Fibroblast of skin of back (primary cell): ENCODE measurements at regions not wholly inside any gene's neighbourhood (a gene's known extent, or its start where the extent isn't known, plus 50 kb on each side); places are given as distances from the start of the nearest gene placed in this dataset.
A peak's percentile ranks its signal among the peaks of the same experiment; 100 is the strongest.

Experiments
- DNase-seq: peaks from one replicate; pipeline ENCODE4 v3.0.0-alpha.2; 2013

DNA sequence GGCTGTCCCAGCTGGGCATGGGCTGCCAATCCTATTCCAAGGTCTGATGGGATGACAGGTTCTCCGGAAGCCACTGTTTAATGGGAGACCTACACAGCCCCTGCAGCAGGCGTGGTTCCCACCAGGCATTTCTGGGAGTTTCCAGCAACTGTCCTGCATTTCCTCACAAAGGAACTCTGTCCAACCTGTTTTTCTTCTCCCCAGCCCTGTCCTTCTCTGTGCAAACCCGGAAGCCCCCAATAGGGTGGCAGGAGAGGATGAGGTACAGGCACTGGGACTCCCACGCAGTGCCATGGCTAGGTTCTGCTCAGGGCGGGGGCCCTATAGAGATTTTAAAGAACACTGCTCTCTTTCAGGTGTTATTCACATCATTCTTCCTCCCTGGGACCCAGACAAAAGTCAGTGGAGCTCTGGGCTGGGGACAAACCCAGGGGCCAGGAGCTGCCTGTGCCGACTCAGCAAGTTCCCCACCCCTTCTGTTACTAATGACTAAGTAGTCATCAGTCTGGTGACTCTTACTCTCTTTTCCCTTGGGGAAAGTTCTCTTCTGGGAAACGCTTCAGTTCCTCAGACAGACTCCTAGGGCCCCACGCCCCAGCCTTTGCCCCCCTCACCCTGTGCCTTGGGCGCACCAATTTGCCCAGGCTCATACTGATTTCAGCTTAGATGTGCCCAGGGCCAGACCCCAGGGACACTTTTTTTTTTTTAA lies 97.7 kb downstream of the CD47 start:
- DNase-seq, result peak; percentile 80

DNA sequence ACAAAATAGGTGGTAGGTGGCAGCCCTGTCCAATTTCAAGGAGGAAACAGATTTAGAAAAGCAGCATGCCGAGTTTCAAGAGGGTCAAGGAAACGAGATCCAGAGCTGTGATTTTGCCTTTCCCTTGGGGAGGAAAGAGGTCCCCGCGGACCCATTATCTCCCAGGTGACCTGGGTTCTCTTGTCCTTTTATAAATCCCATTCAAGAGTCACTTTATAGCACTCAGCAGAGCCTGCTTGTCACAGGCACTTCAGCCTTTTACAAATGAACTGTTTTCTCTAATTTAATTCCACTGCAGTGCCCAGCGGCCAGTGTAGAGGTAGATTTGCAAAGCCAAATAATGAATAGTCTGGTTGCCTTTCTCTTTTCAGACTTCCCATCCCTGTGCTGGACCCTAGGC lies 99.9 kb downstream of the CD47 start:
- no peak for DNase-seq

DNA sequence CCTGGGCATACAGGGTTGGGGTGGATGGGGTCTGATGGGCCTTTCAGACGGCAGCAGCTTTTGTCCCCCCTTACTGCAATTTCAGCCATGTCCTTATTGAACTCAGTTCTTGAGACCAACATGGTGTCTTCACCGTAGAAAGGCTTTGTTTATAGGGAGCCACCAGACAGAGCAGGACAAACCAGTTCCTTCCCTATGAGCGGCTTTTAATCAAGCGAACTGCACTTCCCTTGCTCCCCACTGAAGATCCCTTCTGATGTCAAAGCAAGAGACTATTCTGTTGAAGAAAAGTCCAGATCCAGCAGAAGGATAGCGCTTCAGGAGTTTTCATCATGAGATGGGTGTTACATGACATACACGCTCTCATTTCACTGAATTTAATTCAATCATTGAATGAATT lies 100.4 kb downstream of the CD47 start:
- DNase-seq, result no peak

DNA sequence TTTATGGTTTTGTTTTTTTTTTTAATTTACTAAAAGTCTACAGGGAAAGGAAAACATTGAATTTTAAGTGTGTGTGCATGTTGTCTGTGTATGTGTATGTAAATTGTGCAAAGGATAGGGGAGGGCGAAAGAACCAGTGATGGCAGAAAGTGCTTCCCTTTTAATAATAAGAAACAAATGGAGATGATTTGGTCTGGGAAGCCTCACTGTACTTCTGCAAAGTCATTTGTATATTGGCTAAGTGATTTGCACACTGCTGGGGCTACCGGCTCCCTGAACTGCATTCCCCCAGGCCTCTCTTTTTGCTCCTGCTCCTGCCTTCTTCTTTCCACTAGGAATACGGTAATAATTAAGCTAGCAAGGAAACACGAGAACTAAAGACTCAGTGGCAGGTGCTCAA lies 101.2 kb downstream of the CD47 start:
- DNase-seq, result no peak

DNA sequence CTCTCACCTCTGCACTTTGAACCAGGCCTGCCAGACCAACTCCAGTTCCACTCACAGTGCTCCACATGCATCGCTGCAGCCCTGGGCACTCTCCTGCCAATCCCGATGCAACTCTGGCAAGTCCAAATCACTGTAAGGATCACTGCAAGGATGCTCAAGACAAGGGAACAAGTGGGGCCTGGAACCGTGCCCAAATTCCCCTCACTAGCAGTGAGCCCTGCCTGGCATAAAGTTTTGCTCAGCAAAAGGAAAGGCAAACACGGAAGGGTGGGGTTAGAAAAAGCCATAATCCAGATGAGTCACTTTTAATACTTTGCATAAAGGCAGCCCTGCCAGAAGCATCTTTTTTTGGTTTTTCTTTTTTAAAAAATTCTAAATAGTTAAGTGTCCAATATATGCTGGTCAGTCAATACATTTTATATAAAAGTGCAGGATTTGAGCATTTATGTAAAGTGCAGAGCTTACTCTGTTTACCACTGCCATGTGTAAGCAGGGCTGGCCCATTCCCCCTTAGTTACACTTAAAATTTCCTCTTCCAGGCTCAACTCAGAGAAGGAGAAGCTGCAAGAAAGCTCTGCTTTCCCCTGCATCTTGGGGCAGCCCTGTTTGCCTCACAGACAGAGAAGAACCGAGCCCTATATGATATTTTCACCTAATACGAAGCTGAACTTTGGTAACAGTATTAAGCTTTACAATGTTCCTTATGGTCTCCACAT lies 102.2 kb downstream of the CD47 start:
- peak; percentile 82 for DNase-seq

DNA sequence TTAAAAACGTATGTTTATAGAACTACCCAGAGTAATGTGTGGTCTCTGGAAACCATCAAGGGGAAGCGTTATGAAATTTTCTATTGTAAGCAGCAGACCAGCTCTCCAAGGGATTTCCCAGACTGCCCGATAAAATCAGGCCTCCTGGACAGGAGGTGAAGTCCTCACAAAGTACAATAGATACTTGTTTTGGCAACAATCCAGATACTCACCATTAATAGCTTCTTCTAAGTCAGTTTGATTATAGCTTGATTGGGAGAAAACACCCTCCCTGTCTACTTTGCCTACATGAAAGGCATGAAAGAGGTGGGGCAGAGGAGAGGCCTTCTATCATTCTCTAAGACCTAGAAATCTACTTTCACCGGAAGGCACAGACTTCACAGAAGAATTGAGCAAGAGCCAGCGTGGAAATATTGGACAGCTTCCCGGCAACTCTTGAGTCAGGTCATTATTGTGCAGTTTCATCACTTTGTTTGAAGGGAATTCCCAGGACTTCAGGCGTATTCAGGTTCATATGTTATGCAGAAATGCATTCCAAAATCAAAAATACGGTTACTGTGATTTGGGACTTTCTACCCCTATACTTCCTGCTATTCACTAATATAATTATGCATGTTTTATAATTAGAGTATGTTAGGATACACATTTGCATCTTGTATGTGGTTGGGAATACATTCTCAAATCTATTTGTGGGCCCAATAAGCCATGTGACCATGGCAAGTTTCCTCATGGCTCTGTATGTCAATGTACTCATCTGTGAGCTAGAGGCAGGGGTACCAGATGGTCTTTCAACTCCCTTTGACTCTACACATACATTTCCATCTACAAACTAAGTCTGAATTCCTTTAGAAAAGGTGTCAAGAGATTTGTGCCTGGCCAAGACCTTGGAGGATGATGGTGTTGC lies 103.5 kb downstream of the CD47 start:
- DNase-seq, result peak; percentile 83

DNA sequence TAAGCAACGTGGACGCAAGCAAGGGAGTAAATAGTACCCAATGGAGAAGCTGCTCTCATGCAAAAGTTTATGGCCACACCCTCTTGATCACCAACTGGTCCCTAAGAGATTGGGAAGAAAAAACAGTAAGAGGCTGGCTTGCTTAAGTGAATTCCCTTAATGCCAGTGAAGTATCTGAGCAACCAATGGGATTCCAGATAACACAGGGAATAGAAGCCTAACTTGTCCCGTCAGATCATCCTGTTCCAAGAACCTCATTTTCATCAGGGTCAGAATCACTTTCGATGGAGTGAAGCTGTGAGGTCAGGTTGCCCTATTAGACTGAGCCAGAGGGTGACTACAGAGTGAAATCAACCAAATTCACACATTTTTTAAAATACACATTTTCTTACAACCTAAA lies 104.3 kb downstream of the CD47 start:
- DNase-seq, result no peak

DNA sequence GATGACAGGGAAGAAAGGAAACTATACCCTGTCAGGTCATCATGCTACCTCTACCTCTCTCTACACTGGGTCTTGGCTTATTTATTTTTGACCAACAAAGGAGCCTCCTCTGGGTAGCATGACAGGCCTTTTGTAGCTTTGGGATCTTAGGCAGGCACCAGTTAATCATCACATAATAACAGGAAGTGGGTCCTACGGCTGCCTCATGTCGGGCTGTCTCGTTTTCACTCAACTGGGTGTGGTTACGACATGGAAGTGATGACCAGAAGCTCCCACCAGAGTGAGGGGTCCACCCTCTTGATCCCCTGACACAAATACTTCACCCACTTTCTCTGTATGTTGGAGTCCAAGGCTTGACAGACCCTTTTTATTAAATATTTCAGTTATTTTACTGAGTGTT lies 105.3 kb downstream of the CD47 start:
- no peak for DNase-seq

DNA sequence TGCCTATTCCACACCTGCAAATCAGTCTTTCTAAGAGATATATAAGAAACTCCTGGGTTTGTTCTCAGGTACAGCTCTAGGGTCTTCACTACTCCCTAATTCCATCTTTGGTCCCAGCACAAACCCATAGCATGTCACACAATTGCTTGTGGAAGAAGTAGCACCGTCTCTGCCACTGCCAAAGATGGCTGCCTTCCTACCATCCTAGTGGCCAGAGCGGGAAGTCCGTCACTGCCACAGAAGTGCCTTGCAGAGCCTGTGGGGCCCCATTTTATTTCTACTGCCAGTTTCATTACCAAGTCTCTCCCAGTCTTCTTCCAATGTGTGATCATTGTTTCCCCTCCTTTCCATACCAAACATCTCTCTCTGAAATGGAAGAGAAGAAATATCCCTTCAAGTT lies 107.6 kb downstream of the CD47 start:
- DNase-seq, result no peak

DNA sequence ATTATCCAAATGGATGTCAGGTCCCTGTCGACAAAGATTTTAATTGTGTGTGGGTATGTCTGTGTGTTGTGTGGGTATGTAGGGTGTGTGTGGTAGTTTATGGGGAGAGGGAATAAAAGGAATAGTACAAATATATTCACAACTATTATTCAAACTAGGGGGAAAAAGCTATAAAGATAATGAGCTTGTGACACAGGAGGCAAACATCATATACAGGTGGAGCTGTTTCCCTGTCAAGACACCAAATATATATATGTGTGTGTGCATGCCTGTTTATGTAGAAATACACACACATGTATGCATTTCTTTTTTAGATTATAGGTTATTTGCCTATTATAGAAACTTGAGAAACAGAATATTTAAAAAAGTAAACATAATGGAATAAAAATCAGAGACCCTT lies 108.7 kb downstream of the CD47 start:
- no peak for DNase-seq

DNA sequence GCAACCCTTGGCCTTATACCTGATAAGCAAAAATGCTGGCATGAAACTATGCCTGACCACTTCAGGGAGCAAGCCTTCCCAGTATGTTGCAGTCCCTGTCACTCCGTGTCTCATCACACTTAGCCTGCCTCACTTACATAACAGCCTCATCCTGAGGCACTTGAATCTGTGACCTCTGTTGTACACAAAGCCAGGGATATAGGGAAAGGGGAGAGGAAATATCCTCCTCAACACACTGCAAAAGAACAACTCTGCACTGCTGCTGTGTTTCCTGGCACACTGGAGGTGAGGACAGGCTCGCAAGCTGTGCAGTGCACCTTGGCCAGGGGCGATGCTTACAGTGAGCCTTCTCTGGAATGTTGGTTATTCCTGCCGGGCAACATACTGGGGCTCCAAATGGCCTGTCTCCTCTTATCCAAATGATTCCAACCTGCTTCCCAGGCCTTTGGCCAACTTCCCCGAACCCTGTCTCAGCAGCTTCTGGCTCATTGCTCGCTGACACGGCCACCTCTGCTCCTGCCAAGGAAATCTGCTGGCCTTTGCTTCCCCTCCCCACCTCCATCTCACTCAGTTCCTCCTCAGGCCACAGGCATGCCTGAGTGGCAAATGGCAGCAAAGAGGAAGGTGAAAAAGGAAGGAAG lies 109.2 kb downstream of the CD47 start:
- no peak for DNase-seq

DNA sequence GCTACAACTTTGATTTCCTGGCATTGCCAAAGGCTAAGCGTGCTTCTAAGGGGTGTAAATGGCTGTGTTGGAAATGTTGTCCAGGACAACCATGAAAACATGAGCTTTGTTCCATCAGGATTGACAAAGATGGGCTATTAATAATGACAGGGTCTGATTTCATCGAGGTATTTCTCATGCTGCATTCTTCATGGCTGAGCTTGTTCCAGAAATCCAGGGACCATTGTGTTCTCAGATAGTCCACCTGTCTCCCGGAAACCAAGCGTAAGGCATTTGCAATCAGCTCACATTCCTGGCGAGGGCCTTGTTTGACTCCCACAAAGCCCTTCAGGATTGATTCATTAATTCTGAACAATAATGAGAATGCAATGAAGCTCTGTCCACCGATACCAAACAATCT lies 111.3 kb downstream of the CD47 start:
- no peak for DNase-seq

DNA sequence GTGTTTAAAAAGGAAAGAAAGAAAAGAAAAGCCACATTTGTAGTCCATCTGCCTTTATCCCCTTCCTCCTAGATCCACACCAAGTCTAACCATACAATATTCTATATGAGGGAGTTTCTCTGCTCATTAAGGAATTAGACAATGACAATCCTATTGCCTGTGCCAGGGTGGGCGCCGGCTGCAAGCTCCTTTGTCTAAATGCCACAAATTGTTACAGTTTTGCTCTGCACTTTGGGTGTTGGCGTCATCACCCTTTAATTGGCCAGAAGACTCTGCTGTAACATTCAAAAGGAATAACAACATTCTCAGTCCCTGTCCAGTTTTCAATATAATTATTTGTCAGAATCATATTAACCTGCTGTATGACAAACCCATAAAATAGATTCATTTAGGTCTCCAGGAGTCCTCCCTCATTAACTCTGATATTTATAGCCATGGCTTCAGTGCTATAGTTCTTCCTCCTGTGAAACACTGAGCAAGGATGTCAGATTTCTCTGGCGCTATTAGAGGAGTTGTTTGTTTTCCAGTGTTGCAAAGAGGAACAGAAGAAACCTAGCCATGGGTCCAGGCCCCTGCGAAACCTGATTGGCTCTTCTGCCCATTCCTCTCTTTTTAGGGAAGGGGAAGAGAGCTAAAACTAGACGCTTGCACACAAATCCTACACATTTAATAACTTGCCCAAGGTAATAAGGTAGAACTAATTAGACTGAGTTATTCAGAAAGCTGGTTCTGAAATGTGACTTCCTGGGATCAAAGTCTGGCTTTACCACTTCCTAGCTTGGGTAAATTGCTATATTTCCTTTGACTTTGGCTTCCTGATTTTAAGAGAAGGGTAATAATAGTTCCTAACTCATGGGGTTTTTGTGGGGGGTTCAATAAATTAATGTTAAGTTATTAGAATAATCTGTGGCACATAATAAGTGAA lies 112.4 kb downstream of the CD47 start:
- DNase-seq, result no peak

DNA sequence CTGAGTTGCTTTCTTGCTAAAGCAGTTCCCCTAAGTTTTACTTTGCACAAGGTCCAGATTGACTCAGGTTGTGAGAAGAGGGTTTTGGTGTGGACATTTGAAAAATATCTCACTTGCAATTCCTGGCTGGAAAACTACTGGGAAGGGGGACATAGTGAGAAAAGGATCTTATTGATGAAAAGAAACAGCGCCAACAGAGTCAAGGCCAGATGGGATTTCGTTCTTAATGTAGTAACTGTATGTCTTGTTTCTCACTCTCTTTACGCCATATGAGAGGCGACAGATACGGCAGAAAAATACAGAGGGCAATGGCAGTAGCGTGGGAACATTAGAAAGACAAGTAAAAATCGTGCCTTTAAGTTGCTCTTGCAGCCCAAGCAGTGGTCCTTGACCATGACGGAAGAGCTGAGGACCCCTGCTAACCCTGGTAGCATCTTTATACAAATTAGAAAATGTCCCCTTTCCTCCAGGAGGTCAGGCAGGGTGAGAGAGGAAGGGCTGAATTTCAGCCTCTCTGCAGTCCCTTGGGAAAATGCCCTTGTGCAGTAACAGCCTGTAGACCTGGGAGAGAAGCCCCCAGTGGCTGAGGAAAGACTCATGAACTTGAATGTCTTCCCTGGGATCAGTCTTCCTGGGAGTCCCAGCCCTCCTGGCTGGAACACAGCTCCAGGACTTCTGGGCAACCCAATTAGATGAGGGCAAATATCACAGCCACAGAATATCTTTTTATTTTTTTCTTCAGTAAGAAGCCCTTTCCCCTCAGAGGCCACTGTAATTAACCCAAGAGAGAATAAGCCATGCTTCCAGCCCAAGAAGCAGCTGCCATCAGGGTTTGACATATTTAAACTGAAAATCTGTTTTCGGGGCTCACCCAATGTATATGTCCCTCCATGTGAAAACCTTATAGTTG lies 113.4 kb downstream of the CD47 start:
- no peak for DNase-seq

DNA sequence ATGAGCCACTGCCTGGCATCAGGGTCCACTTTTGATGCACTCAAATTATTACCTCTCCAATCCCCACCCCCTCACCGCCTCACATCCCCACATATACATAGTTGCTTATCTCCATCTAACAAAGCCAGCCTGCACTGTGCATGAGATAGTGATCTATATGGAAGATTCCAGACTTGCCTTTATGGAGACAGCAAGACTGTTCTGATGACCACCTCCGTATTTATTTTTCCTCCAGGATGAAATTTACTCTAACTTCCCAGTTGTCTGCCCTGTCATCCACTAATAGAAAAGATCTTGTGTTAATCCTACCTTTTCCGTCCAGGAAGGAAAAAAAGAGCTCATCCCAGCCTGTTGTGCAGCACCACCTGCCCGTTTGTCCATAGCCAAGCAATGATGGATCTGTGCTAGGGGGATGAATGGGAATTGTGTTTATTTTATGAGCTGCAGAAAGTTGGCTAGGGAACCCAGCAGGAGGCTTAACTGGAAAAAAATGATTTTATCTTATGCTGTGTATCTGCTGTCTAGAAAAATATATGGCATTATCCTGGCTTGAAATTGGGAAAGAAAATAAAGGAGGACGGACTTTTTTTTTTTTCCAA lies 114.5 kb downstream of the CD47 start:
- no peak for DNase-seq

DNA sequence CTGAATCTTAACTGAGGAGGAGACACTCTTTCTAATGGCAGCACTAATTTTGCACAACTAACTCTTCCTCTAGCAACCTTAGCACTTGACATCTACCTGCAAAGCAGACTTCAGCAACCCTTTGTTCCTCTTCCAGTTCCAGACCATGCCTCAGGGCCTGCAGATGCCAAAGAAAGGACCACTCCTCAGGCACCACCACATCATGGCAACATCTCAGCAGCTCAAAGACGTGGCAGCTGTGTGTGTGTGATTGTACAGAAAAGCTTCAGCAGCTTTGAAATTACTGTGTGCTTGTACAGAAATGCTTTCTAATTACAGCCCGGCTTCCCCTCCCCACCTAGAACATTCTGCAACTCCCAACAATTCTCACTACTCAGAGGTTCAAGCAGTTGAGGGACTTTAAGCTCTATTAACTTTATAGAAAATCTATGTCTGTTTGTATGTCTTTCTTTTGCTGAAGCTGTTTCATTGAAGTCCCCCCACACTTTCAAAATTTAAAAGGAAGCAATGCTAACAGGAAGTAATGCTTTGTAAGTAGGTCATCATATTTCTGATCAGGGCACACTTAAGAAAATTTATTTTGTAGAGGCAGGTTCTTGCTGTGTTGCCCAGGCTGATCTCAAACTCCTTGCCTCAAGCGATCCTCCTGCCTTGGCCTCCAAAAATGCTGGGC lies 115.2 kb downstream of the CD47 start:
- DNase-seq, result no peak

DNA sequence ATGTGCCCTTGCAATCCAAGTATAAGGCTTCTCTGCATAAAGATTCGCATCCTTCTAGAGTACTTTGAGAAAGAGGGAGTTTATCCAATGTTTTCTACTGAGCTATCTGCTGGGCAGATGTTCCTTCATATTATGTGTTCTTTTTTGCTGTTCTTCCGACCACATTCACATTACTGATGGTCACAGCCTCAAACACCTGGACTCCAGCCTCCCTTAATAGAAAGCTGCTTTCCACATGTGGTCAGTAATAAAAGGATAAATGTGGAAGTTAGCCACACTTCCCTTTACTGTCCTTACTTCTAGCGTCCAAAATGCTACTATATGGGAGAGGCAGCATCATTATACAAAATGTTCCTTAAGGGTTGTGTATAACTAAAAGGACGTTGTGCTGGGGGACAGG lies 116.9 kb downstream of the CD47 start:
- no peak for DNase-seq

DNA sequence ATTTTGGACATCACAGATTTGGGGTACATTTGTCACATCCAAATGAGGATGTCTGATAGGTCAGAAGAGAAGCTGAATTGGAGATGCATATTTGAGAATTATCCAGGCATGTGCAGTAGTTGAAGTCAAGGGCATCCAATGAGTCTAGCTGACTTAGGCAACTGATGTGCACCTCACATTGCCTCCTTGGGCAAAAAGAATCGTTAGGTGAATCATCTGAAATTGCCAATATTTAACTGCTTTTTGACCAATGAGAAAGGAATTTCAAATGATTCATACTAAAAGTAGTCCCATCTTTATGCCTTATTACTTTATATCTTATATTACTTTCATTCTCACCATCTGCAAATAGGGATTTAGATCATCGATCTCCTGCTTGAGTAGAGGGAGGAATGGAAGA lies 117.7 kb downstream of the CD47 start:
- no peak for DNase-seq

DNA sequence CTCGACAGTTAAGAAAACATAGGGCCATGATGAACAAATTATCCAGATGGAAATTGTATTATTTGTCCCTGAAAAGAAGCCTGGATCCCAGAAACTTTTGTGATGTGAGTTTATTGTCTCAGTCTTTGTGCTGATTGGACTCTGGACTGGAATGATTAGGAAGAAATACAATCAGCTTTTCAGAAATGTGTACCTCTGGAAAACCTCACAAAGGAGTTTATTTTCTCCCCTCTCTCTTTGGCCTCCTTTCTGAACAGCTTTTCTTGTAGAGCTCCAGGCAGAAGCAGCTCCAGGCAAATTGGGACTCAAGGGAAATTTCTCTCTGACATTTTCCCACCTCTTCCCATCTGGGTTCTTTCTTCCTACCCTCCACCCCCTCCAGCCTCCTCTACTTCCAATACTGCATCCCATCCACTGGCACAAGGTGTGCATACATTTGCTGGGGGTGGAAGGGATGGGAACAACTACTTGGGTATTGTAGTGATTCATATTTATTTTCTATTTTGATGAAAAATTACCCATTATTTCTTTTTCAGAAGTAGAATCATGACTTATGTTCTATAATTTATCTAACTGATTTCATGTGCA lies 119.7 kb downstream of the CD47 start:
- DNase-seq, result no peak
